IMR-90 (cell line): ENCODE measurements at regions not wholly inside any gene's neighbourhood (a gene's known extent, or its start where the extent isn't known, plus 50 kb on each side); places are given as distances from the start of the nearest gene placed in this dataset.

Source experiments
- ATAC-seq: fragments of 200-7000 bp; cut with Tn5 transposase; 2 replicates; pipeline ENCODE4 v1.9.1; 2020; ENCODE audit warnings: low read depth, mild to moderate bottlenecking, moderate library complexity
- BruUV-seq: library from RNA; stranded (reverse); fragments of 400-500 nt; replicated peaks from 2 replicates; lab custom pipeline; 2021; lab: Mats Ljungman, UMichigan
- CTCF ChIA-PET: fragments of 300-600 bp; formaldehyde crosslinking; extraction: SDS; loops from one replicate; lab custom pipeline; 2021; ENCODE audit warnings: antibody characterized with exemption; lab: Yijun Ruan, JAX
- POLR2A ChIA-PET: fragments of 300-600 bp; sonication (Branson Sonifier 250); formaldehyde crosslinking; loops from one replicate; lab custom pipeline; 2022; ENCODE audit warnings: antibody characterized with exemption; ENCODE audit not compliant: unreplicated experiment; lab: Charles Lee
- DNase-seq: peaks from one replicate; pipeline ENCODE4 v3.0.0; 2013
- H2AFZ ChIP-seq: replicated peaks from 2 replicates; pipeline ENCODE3; 2013; ENCODE audit warnings: low read length, mild to moderate bottlenecking; ENCODE audit not compliant: poor library complexity
- H2AK5ac ChIP-seq: 2 replicates; pipeline ENCODE4 v1.6.1; 2013; ENCODE audit warnings: low read depth, low read length, inconsistent platforms
- H2AK9ac ChIP-seq: replicated peaks from 2 replicates; pipeline ENCODE3; 2013; ENCODE audit warnings: mild to moderate bottlenecking, low read depth, low read length, moderate library complexity; ENCODE audit not compliant: poor library complexity
- H2BK120ac ChIP-seq: 2 replicates; pipeline ENCODE4 v1.6.1; 2013; ENCODE audit warnings: low read depth, low read length, inconsistent platforms
- H2BK15ac ChIP-seq: 3 replicates; pipeline ENCODE4 v1.6.1; 2013; ENCODE audit warnings: low read depth, low read length, inconsistent platforms
- H2BK20ac ChIP-seq: 2 replicates; pipeline ENCODE4 v1.6.1; 2013; ENCODE audit warnings: low read depth, mild to moderate bottlenecking, inconsistent platforms, low read length, moderate library complexity
- H2BK5ac ChIP-seq: 2 replicates; pipeline ENCODE4 v1.6.1; 2013; ENCODE audit warnings: mild to moderate bottlenecking, low read depth, low read length, inconsistent platforms; ENCODE audit not compliant: poor library complexity, severe bottlenecking
- H3K14ac ChIP-seq: replicated peaks from 2 replicates; pipeline ENCODE4 v1.6.1; 2013; ENCODE audit warnings: low read depth, low read length, inconsistent platforms
- H3K18ac ChIP-seq: 2 replicates; pipeline ENCODE4 v1.6.1; 2013; ENCODE audit warnings: low read depth, low read length, control low read depth
- H3K23ac ChIP-seq: 2 replicates; pipeline ENCODE4 v1.6.1; 2013; ENCODE audit warnings: low read depth, low read length, inconsistent platforms
- H3K27ac ChIP-seq: 2 replicates; pipeline ENCODE4 v1.5.1; 2013; ENCODE audit warnings: mild to moderate bottlenecking, control low read depth, low read length; ENCODE audit not compliant: insufficient read depth
- H3K27me3 ChIP-seq: 2 replicates; pipeline ENCODE4 v1.6.1; 2013; ENCODE audit warnings: low read length; ENCODE audit not compliant: control insufficient read depth, insufficient read depth
- H3K36me3 ChIP-seq: 2 replicates; pipeline ENCODE4 v1.6.1; 2013; ENCODE audit warnings: low read length, mixed read lengths; ENCODE audit not compliant: control insufficient read depth, insufficient read depth
- H3K4ac ChIP-seq: 2 replicates; pipeline ENCODE4 v1.6.1; 2013; ENCODE audit warnings: low read depth, low read length, inconsistent platforms
- H3K4me1 ChIP-seq: 2 replicates; pipeline ENCODE4 v1.6.1; 2013; ENCODE audit warnings: low read length, mixed read lengths; ENCODE audit not compliant: control insufficient read depth, insufficient read depth
- H3K4me2 ChIP-seq: 2 replicates; pipeline ENCODE4 v1.6.1; 2013; ENCODE audit warnings: low read depth, mild to moderate bottlenecking, control low read depth, low read length, moderate library complexity
- H3K4me3 ChIP-seq: 2 replicates; pipeline ENCODE4 v1.5.1; 2013; ENCODE audit warnings: low read depth, mild to moderate bottlenecking, control low read depth, low read length, moderate library complexity; ENCODE audit not compliant: insufficient read depth
- H3K56ac ChIP-seq: 2 replicates; pipeline ENCODE4 v1.6.1; 2013; ENCODE audit warnings: low read length, inconsistent platforms; ENCODE audit not compliant: insufficient read depth; ENCODE audit errors: extremely low read depth
- H3K79me1 ChIP-seq, 2 experiments: 2 replicates each; pipeline ENCODE4 v1.6.1; 2013; ENCODE audit warnings: low read length in 2 of 2, inconsistent platforms in 1 of 2, low read depth in 1 of 2
- H3K9ac ChIP-seq: 2 replicates; pipeline ENCODE4 v1.6.1; 2013; ENCODE audit warnings: low read depth, low read length, control low read depth
- H3K9me1 ChIP-seq: 2 replicates; pipeline ENCODE4 v1.6.1; 2013; ENCODE audit warnings: low read length, inconsistent platforms; ENCODE audit not compliant: insufficient read depth
- H3K9me3 ChIP-seq: 2 replicates; pipeline ENCODE4 v1.6.1; 2013; ENCODE audit warnings: low read length; ENCODE audit not compliant: control insufficient read depth, insufficient read depth
- H4K20me1 ChIP-seq: 2 replicates; pipeline ENCODE4 v1.6.1; 2013; ENCODE audit warnings: low read length, inconsistent platforms; ENCODE audit not compliant: insufficient read depth
- H4K5ac ChIP-seq: 2 replicates; pipeline ENCODE4 v1.6.1; 2013; ENCODE audit warnings: mild to moderate bottlenecking, low read depth, low read length, control low read depth
- H4K8ac ChIP-seq, 2 experiments: 2 replicates each; pipeline ENCODE4 v1.6.1; 2013; ENCODE audit warnings: low read depth in 2 of 2, low read length in 2 of 2, control low read depth in 1 of 2, inconsistent platforms in 1 of 2
- H4K91ac ChIP-seq: 2 replicates; pipeline ENCODE4 v1.6.1; 2013; ENCODE audit warnings: low read depth, low read length, inconsistent platforms; ENCODE audit not compliant: insufficient read depth
- BHLHE40 ChIP-seq: fragments of 150-350 bp; IDR thresholded peaks from 2 replicates; pipeline ENCODE4 v1.6.1; 2016; ENCODE audit warnings: mild to moderate bottlenecking, low read depth, low read length
- MAFK ChIP-seq: IDR thresholded peaks from 2 replicates; pipeline ENCODE4 v1.6.1; 2012; ENCODE audit warnings: low read depth, low read length, improper control_type of control experiment
- WGBS, 2 experiments: methylation state at CpG; one replicate each; pipeline versions ENCODE4 v1.1.5 to v1.1.7; 2013; ENCODE audit warnings: missing lambda C conversion rate in 2 of 2; ENCODE audit not compliant: insufficient read length in 1 of 2; ENCODE audit errors: extremely low coverage in 2 of 2; 5-methylcytosine and 5-hydroxymethylcytosine counted together
- dilution Hi-C: fragments of 300-500 bp; cut with HindIII; formaldehyde crosslinking; loops from one replicate; pipeline ENCODE4 v1.14.3; 2018; ENCODE audit warnings: low sequenced_read_pairs; ENCODE audit not compliant: unreplicated experiment
- in situ Hi-C: fragments of 300-500 bp; cut with MboI; formaldehyde crosslinking; loops from 3 replicates; pipeline ENCODE4 v1.14.3; 2019; ENCODE audit warnings: low sequenced_read_pairs, inconsistent platforms, mixed read lengths
- intact Hi-C: fragments of 100-400 bp; cut with micrococcal nuclease; formaldehyde crosslinking; loops from 2 replicates; pipeline ENCODE4 v1.10.0; 2022

GRCh38 chr4:152234571-152234970 lies 301.3 kb downstream of the FBXW7 start:
- H3K4me3 ChIP-seq, result no peak overlapping the region
- H2BK5ac ChIP-seq, result no peak overlapping the region
- no peaks in the 10 kb centered on the region for H3K4me1 ChIP-seq
- H3K9ac ChIP-seq, result no peak overlapping the region
- ATAC-seq (no peak), DNase-seq (no peak)
- H2BK15ac ChIP-seq, result no peak overlapping the region
- H3K79me1 ChIP-seq, result no peaks in the 10 kb centered on the region
- H2AFZ ChIP-seq, result no peak overlapping the region
- H2BK20ac ChIP-seq, result no peak overlapping the region
- no peak overlapping the region for H3K4me2 ChIP-seq
- in situ Hi-C loops (no loop called here), dilution Hi-C loops (no loop called here), intact Hi-C loops (no loop called here)
- no peak overlapping the region for H3K23ac ChIP-seq
- H3K27ac ChIP-seq, result no peak overlapping the region
- no peaks in the 10 kb centered on the region for H3K9me3 ChIP-seq
- CTCF ChIA-PET, result no interaction called here
- TF ChIP-seq BHLHE40 (no peak), MAFK (no peak)
- H3K56ac ChIP-seq, result no peak overlapping the region
- H3K18ac ChIP-seq, result no peak overlapping the region
- H3K14ac ChIP-seq, result no peak overlapping the region
- H4K20me1 ChIP-seq, result no peaks in the 10 kb centered on the region
- H3K9me1 ChIP-seq, result no peaks in the 10 kb centered on the region
- H3K27me3 ChIP-seq, result peaks cover 4% of the 10 kb centered on the region; the same call in 1 of the 2 replicates
- no peak overlapping the region for H4K5ac ChIP-seq
- H4K8ac ChIP-seq, result no peak overlapping the region
- H3K36me3 ChIP-seq, result no peaks in the 10 kb centered on the region
- no peak overlapping the region for H2AK5ac ChIP-seq
- WGBS, 2 experiments, result no CpG with 5 or more reads among the region's 3 CpGs
- POLR2A ChIA-PET, result interaction anchor here (0.6 kb wide), 1 partner anchor 8 kb away, joined by 3 read pairs; no protein-coding TSS in a partner anchor
- no peak overlapping the region for H2BK120ac ChIP-seq
- H2AK9ac ChIP-seq, result no peak overlapping the region
- H4K91ac ChIP-seq, result no peak overlapping the region
- BruUV-seq, result no TSS peak
- no peak overlapping the region for H3K4ac ChIP-seq
